ENCODE measurements at regions not wholly inside any gene's neighbourhood (a gene's known extent, or its start where the extent isn't known, plus 50 kb on each side); places are given as distances from the start of the nearest gene placed in this dataset.

DNA sequence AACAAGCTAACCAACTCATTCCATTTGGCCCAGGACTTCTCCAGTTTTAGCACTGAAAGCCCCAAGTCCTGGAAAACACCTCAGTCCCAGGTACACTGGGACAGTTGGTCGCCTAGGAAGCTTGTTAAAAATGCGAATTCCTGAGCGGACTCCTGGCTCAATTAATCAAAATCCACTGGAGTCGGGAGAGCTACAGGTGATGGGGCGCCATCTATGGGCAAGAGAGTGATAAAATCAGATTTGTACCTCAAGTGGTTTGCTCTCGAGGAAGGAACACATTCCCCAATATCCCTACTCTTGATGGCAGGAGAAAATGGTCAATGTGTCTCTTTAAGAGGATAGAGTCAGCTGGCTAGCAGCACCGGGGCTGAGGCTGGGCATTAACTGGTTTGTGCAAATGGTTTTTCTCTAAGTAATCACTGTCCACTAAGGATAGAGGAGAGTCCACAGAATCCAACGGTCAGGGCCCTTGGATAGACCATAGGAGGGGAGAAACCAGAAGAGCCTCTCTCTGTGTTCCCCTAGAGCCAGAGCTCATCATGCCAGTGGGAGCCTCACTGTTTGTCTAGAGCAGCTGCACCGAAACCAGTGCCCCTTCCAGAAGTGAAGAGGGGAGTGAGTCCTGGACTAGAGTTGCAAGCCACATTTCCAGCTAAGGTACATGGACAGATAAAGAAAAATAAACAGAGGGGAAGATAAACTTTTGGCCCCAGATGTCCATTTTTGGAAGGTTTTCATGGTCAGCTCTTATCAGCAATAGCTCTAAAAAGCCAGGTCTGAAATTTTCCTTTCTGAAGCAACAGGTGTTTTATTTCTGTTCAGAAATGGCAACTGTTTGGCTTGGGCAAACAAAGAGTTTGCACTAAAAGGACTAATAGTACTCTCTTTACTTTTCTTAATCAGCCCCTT is 148.5 kb downstream of the TENT5C start:
- no peaks in the 10 kb centered on the region; the same call in 1 of the 2 replicates for H3K27me3 ChIP-seq (ENCODE audit: control insufficient read depth, insufficient read depth, low read length)
- peak; percentile 8 for DNase-seq (ENCODE audit: low read depth)
- no peaks in the 10 kb centered on the region for H3K36me3 ChIP-seq (ENCODE audit: control insufficient read depth, insufficient read depth, low read length)
- POLR2A ChIA-PET, result interaction anchor here (0.6 kb wide), 1 partner anchor 198 kb away, joined by 3 read pairs; no protein-coding TSS in a partner anchor
- TF ChIP-seq, protein P1, sequence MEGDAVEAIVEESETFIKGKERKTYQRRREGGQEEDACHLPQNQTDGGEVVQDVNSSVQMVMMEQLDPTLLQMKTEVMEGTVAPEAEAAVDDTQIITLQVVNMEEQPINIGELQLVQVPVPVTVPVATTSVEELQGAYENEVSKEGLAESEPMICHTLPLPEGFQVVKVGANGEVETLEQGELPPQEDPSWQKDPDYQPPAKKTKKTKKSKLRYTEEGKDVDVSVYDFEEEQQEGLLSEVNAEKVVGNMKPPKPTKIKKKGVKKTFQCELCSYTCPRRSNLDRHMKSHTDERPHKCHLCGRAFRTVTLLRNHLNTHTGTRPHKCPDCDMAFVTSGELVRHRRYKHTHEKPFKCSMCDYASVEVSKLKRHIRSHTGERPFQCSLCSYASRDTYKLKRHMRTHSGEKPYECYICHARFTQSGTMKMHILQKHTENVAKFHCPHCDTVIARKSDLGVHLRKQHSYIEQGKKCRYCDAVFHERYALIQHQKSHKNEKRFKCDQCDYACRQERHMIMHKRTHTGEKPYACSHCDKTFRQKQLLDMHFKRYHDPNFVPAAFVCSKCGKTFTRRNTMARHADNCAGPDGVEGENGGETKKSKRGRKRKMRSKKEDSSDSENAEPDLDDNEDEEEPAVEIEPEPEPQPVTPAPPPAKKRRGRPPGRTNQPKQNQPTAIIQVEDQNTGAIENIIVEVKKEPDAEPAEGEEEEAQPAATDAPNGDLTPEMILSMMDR (IDR thresholded peaks at IDR 0.05; ENCODE audit: insufficient read depth, low read depth, low read length), result peak; percentile 69
- CTCF ChIA-PET, result interaction anchor here (0.6 to 9.2 kb wide), 45 partner anchors 8 to 245 kb away, joined by 3 to 142 read pairs (median 4); partner anchors contain the start of gene TENT5C
- no peak overlapping the region for H3K4me3 ChIP-seq (ENCODE audit: low read depth, low read length)

DNA sequence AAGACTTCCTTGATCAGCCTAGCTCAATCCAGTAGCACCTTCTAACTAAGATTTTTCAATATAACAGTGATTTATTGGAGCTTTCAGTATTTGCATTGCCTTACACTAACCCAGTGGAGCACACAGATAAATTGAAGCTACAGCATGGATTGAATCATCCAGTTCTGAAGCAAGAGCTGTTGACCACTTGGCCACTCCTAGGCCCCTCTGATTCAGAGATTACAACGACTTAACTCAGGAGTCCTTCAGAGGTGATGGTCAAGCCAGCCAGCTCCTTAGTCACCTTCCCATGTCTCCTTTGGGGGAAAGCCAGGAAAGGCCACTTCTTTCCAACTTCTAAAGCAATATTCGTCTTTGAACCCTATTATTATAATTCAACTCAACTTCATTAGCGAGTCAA is 151.8 kb downstream of the TENT5C start:
- Histone ChIP-seq H3K4me3 (ENCODE audit: low read depth, low read length) (no peak overlapping the region), H3K27me3 (ENCODE audit: control insufficient read depth, insufficient read depth, low read length) (no peaks in the 10 kb centered on the region), H3K36me3 (ENCODE audit: control insufficient read depth, insufficient read depth, low read length) (no peaks in the 10 kb centered on the region)
- POLR2A ChIA-PET, result interaction anchor here (0.6 kb wide), 1 partner anchor 418 kb away, joined by 3 read pairs; no protein-coding TSS in a partner anchor
- CTCF ChIA-PET, result interaction anchor here (0.6 to 9.2 kb wide), 31 partner anchors 9 to 690 kb away, joined by 3 to 142 read pairs (median 4); no protein-coding TSS in a partner anchor
- DNase-seq (ENCODE audit: low read depth), result no peak
- TF ChIP-seq, protein P1 (IDR thresholded peaks at IDR 0.05; ENCODE audit: insufficient read depth, low read depth, low read length), result no peak

DNA sequence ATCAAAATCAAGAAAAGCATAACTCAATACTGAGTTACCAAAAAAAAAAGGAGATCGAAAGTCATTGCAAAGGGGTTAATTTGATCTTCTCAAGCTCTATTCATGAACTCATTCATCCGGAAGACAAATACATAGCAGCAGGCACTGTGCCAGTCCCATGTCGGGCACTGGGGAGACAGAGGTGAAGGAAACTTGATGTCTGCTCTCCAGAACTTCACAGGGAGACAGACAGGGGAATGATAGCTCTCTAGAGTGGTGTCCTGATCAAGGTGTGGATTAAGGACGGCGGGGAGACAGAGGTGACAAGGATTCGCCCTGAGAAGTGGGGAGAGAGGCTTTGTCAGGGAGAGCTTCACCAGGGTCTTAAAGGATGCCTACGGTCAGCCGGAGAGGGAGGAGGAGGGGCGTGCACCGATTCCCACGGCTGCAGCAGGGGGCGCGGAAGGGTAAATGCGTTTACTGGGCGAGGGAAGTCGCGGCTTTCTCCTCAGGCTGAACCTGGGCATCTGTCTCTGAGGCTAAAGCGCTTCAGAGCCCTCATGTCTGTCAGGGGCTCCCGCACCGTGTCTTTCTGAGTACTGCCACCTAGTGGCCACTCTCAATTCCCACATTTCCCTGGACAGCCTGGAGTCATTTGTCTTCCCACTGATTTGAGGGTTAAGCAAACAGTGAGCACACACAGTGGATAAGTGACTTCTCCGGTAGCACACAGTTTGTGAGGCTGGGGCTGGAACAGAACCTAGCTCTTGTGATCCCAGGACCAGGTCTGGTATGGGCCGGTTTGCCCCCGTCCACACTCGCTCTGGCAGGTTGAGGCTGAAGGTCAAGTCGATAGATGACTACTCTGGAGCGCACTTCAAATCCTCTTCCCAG is 152.8 kb downstream of the TENT5C start:
- ChIA-PET CTCF (interaction anchor here (0.6 to 9.2 kb wide), 43 partner anchors 8 to 691 kb away, joined by 3 to 142 read pairs (median 4); no protein-coding TSS in a partner anchor), POLR2A (interaction anchor here (0.6 kb wide), 1 partner anchor 419 kb away, joined by 3 read pairs; no protein-coding TSS in a partner anchor)
- TF ChIP-seq, protein P1 (IDR thresholded peaks at IDR 0.05; ENCODE audit: insufficient read depth, low read depth, low read length), result peak; percentile 84
- Histone ChIP-seq H3K36me3 (ENCODE audit: control insufficient read depth, insufficient read depth, low read length) (no peaks in the 10 kb centered on the region), H3K4me3 (ENCODE audit: low read depth, low read length) (peak overlapping the region; percentile 34), H3K27me3 (ENCODE audit: control insufficient read depth, insufficient read depth, low read length) (no peaks in the 10 kb centered on the region)
- DNase-seq (ENCODE audit: low read depth), result peak; percentile 26

DNA sequence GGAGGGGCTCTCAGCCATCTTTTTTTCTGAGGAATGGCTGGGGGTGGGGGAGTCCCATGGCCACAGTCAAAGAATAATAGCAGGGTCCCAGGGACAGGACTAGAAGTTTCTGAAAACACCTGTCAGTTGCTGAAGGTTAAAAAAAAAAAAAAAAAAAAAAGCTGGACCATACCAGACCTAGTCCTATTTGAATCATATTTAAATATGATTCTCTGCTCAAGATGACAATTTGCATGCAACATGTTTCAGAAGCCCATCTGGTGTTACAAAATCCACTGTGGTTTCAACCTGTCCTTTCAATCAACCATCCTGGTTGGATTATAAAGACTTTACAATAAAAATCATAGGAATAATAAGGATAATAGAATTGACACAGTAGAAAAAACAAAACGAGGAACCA is 153.7 kb downstream of the TENT5C start:
- Histone ChIP-seq H3K36me3 (ENCODE audit: control insufficient read depth, insufficient read depth, low read length) (no peaks in the 10 kb centered on the region), H3K4me3 (ENCODE audit: low read depth, low read length) (no peak overlapping the region), H3K27me3 (ENCODE audit: control insufficient read depth, insufficient read depth, low read length) (no peaks in the 10 kb centered on the region)
- POLR2A ChIA-PET, result no interaction called here
- no peak for DNase-seq (ENCODE audit: low read depth)
- TF ChIP-seq, protein P1 (IDR thresholded peaks at IDR 0.05; ENCODE audit: insufficient read depth, low read depth, low read length), result no peak
- CTCF ChIA-PET, result interaction anchor here (0.7 to 9.2 kb wide), 13 partner anchors 10 to 665 kb away, joined by 3 to 142 read pairs (median 7); no protein-coding TSS in a partner anchor

Measured in BJ (cell line).